GM23338 (cell line): ENCODE measurements at regions not wholly inside any gene's neighbourhood (a gene's known extent, or its start where the extent isn't known, plus 50 kb on each side); places are given as distances from the start of the nearest gene placed in this dataset.

Experiments
- ATAC-seq: fragments of 200-7000 bp; cut with Tn5 transposase; 3 replicates; pipeline ENCODE4 v1.9.1; 2020
- DNase-seq: peaks from one replicate; pipeline ENCODE4 v3.0.0-alpha.2; 2015; ENCODE audit warnings: low spot score
- H2AFZ ChIP-seq: fragments of 200-600 bp; sonication (generic); 2 replicates; pipeline ENCODE4 v1.8.0; 2016; ENCODE audit warnings: antibody characterized with exemption, mild to moderate bottlenecking, moderate library complexity
- H3F3A ChIP-seq: fragments of 200-600 bp; sonication (generic); replicated peaks from 2 replicates; pipeline ENCODE4 v1.8.0; 2017; ENCODE audit warnings: antibody characterized with exemption, mixed run types, low read depth
- H3K27ac ChIP-seq: fragments of 200-600 bp; sonication (generic); 2 replicates; pipeline ENCODE4 v1.6.1; 2016; ENCODE audit warnings: low read depth
- H3K27me3 ChIP-seq: fragments of 200-600 bp; sonication (generic); 2 replicates; pipeline ENCODE4 v1.8.0; 2016; ENCODE audit warnings: mild to moderate bottlenecking, mixed run types, moderate library complexity; ENCODE audit not compliant: insufficient read depth
- H3K36me3 ChIP-seq: fragments of 200-600 bp; sonication (generic); 2 replicates; pipeline ENCODE4 v1.8.0; 2016; ENCODE audit warnings: mild to moderate bottlenecking; ENCODE audit not compliant: insufficient read depth
- H3K4me1 ChIP-seq: fragments of 200-600 bp; sonication (generic); 2 replicates; pipeline ENCODE4 v1.8.0; 2016; ENCODE audit warnings: mild to moderate bottlenecking, moderate library complexity; ENCODE audit not compliant: insufficient read depth
- H3K4me2 ChIP-seq: fragments of 200-600 bp; sonication (generic); 2 replicates; pipeline ENCODE4 v1.7.1; 2017; ENCODE audit warnings: mixed run types
- H3K4me3 ChIP-seq: fragments of 200-600 bp; sonication (generic); 2 replicates; pipeline ENCODE4 v1.6.1; 2016; ENCODE audit warnings: mixed run types
- H3K79me2 ChIP-seq: fragments of 200-600 bp; sonication (generic); replicated peaks from 2 replicates; pipeline ENCODE4 v1.8.0; 2017; ENCODE audit warnings: mild to moderate bottlenecking; ENCODE audit not compliant: insufficient read depth
- H3K9me2 ChIP-seq: fragments of 200-600 bp; sonication (generic); 2 replicates; pipeline ENCODE4 v1.8.0; 2017; ENCODE audit not compliant: insufficient read depth
- H4K20me1 ChIP-seq: fragments of 200-600 bp; sonication (generic); replicated peaks from 2 replicates; pipeline ENCODE4 v1.8.0; 2017; ENCODE audit warnings: mild to moderate bottlenecking; ENCODE audit not compliant: insufficient read depth
- H3K27ac Mint-ChIP-seq: 2 replicates; pipeline ENCODE4 v1.8.0; 2020; ENCODE audit warnings: inconsistent platforms, mild to moderate bottlenecking, moderate library complexity, mixed read lengths
- H3K27me3 Mint-ChIP-seq: 3 replicates; pipeline ENCODE4 v1.8.0; 2022; ENCODE audit warnings: low read depth, mild to moderate bottlenecking, moderate library complexity, mixed read lengths, inconsistent platforms; ENCODE audit not compliant: insufficient read depth, poor library complexity
- H3K36me3 Mint-ChIP-seq: 3 replicates; pipeline ENCODE4 v1.8.0; 2021; ENCODE audit warnings: low read depth, mild to moderate bottlenecking, inconsistent platforms, moderate library complexity, mixed read lengths
- H3K4me1 Mint-ChIP-seq: 3 replicates; pipeline ENCODE4 v1.8.0; 2020; ENCODE audit warnings: mild to moderate bottlenecking, inconsistent platforms, mixed read lengths
- H3K4me3 Mint-ChIP-seq: 3 replicates; pipeline ENCODE4 v1.8.0; 2021; ENCODE audit warnings: moderate library complexity, mild to moderate bottlenecking, inconsistent platforms, mixed read lengths
- H3K9me3 Mint-ChIP-seq: 3 replicates; pipeline ENCODE4 v1.8.0; 2020; ENCODE audit warnings: moderate library complexity, mild to moderate bottlenecking, inconsistent platforms, mixed read lengths
- CREB1 ChIP-seq: fragments of 250-450 bp; sonication (Bioruptor Pico); IDR thresholded peaks from 2 replicates; pipeline ENCODE4 v1.5.0; 2020; ENCODE audit warnings: low read depth, mild to moderate bottlenecking, moderate library complexity
- EZH2 ChIP-seq: fragments of 200-600 bp; sonication (generic); IDR thresholded peaks from one replicate; pipeline ENCODE4 v1.8.0; 2017; ENCODE audit warnings: antibody characterized with exemption, mild to moderate bottlenecking, low read depth; ENCODE audit not compliant: unreplicated experiment
- EZH2phosphoT487 ChIP-seq: fragments of 200-600 bp; sonication (generic); IDR thresholded peaks from one replicate; pipeline ENCODE4 v1.8.1; 2018; ENCODE audit warnings: antibody characterized with exemption; ENCODE audit not compliant: unreplicated experiment
- JUNB ChIP-seq: IDR thresholded peaks from one replicate; pipeline ENCODE4 v1.6.1; 2016; ENCODE audit warnings: antibody characterized with exemption; ENCODE audit not compliant: unreplicated experiment
- NANOG ChIP-seq: IDR thresholded peaks from 2 replicates; pipeline ENCODE4 v1.6.1; 2016; ENCODE audit warnings: antibody characterized with exemption, borderline replicate concordance
- POLR2AphosphoS5 ChIP-seq: IDR thresholded peaks from 2 replicates; pipeline ENCODE4 v1.6.1; 2016; ENCODE audit warnings: antibody characterized with exemption, low read depth
- STAT1 ChIP-seq: IDR thresholded peaks from one replicate; pipeline ENCODE4 v1.6.1; 2016; ENCODE audit warnings: antibody characterized with exemption; ENCODE audit not compliant: unreplicated experiment
- ZNF114 ChIP-seq: fragments of 250-450 bp; sonication (Bioruptor Pico); IDR thresholded peaks from 2 replicates; pipeline ENCODE4 v1.5.0; 2020; ENCODE audit warnings: mild to moderate bottlenecking, moderate library complexity
- ZNF331 ChIP-seq: fragments of 250-450 bp; sonication (Bioruptor Pico); IDR thresholded peaks from 2 replicates; pipeline ENCODE4 v1.5.0; 2020; ENCODE audit warnings: low read depth, mild to moderate bottlenecking, moderate library complexity
- TF ChIP-seq, protein P1 (sequence below): fragments of 250-450 bp; sonication (Bioruptor Pico); IDR thresholded peaks from 2 replicates; pipeline ENCODE4 v1.5.0; 2020; ENCODE audit warnings: mild to moderate bottlenecking, moderate library complexity
- TF ChIP-seq, protein P2 (sequence below): IDR thresholded peaks from one replicate; pipeline ENCODE4 v1.6.1; 2018; ENCODE audit warnings: antibody characterized with exemption; ENCODE audit not compliant: unreplicated experiment
- TF ChIP-seq, protein P3 (sequence below), 2 experiments: fragments of 200-600 bp in 1 of 2; sonication (generic) in 1 of 2; conservative IDR thresholded peaks; 2 replicates each; pipeline versions ENCODE4 v1.5.1 to v1.6.1; 2016 to 2017; ENCODE audit warnings: antibody characterized with exemption in 2 of 2, low read depth in 2 of 2, mild to moderate bottlenecking in 2 of 2, moderate library complexity in 1 of 2
- TF ChIP-seq, protein P4 (sequence below): IDR thresholded peaks from 2 replicates; pipeline ENCODE4 v1.6.1; 2016; ENCODE audit warnings: antibody characterized with exemption

DNA sequence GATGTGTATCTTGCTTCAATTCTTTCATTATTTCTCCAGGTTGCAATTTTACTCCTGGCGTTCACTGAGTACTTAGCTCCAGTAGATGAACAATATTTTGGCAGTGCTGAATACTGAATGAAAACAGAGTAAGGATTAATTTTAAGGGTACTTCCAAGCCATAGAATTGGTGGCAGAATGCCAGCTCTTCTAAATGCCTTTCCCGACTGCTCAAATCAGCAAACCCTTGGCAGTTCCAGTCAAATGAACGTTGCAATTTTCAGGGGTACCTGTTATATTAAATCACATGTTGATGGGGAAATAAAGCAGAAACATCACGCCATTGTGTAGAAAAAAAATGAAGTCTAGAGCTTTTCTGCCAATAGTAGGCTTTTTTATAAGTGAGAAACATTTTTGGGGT lies 282.4 kb upstream of the RPS23 start:
- Histone ChIP-seq H3K9me2 (peaks cover 3% of the 10 kb centered on the region; the same call in 1 of the 2 replicates), H3K27me3 (no peaks in the 10 kb centered on the region), H3K36me3 (no peaks in the 10 kb centered on the region), H3K79me2 (no peaks in the 10 kb centered on the region), H3K4me2 (no peak overlapping the region), H3F3A (no peaks in the 10 kb centered on the region), H4K20me1 (no peaks in the 10 kb centered on the region), H3K27ac (no peak overlapping the region), H3K4me3 (no peak overlapping the region), H2AFZ (no peak overlapping the region), H3K4me1 (no peaks in the 10 kb centered on the region)
- TF ChIP-seq ZNF331 (CRISPR knock-in tag) (no peak), EZH2 (no peak), CREB1 (CRISPR knock-in tag) (no peak), JUNB (no peak), STAT1 (no peak), ZNF114 (CRISPR knock-in tag) (no peak), POLR2AphosphoS5 (no peak), EZH2phosphoT487 (no peak), NANOG (no peak)
- TF ChIP-seq, protein P1, sequence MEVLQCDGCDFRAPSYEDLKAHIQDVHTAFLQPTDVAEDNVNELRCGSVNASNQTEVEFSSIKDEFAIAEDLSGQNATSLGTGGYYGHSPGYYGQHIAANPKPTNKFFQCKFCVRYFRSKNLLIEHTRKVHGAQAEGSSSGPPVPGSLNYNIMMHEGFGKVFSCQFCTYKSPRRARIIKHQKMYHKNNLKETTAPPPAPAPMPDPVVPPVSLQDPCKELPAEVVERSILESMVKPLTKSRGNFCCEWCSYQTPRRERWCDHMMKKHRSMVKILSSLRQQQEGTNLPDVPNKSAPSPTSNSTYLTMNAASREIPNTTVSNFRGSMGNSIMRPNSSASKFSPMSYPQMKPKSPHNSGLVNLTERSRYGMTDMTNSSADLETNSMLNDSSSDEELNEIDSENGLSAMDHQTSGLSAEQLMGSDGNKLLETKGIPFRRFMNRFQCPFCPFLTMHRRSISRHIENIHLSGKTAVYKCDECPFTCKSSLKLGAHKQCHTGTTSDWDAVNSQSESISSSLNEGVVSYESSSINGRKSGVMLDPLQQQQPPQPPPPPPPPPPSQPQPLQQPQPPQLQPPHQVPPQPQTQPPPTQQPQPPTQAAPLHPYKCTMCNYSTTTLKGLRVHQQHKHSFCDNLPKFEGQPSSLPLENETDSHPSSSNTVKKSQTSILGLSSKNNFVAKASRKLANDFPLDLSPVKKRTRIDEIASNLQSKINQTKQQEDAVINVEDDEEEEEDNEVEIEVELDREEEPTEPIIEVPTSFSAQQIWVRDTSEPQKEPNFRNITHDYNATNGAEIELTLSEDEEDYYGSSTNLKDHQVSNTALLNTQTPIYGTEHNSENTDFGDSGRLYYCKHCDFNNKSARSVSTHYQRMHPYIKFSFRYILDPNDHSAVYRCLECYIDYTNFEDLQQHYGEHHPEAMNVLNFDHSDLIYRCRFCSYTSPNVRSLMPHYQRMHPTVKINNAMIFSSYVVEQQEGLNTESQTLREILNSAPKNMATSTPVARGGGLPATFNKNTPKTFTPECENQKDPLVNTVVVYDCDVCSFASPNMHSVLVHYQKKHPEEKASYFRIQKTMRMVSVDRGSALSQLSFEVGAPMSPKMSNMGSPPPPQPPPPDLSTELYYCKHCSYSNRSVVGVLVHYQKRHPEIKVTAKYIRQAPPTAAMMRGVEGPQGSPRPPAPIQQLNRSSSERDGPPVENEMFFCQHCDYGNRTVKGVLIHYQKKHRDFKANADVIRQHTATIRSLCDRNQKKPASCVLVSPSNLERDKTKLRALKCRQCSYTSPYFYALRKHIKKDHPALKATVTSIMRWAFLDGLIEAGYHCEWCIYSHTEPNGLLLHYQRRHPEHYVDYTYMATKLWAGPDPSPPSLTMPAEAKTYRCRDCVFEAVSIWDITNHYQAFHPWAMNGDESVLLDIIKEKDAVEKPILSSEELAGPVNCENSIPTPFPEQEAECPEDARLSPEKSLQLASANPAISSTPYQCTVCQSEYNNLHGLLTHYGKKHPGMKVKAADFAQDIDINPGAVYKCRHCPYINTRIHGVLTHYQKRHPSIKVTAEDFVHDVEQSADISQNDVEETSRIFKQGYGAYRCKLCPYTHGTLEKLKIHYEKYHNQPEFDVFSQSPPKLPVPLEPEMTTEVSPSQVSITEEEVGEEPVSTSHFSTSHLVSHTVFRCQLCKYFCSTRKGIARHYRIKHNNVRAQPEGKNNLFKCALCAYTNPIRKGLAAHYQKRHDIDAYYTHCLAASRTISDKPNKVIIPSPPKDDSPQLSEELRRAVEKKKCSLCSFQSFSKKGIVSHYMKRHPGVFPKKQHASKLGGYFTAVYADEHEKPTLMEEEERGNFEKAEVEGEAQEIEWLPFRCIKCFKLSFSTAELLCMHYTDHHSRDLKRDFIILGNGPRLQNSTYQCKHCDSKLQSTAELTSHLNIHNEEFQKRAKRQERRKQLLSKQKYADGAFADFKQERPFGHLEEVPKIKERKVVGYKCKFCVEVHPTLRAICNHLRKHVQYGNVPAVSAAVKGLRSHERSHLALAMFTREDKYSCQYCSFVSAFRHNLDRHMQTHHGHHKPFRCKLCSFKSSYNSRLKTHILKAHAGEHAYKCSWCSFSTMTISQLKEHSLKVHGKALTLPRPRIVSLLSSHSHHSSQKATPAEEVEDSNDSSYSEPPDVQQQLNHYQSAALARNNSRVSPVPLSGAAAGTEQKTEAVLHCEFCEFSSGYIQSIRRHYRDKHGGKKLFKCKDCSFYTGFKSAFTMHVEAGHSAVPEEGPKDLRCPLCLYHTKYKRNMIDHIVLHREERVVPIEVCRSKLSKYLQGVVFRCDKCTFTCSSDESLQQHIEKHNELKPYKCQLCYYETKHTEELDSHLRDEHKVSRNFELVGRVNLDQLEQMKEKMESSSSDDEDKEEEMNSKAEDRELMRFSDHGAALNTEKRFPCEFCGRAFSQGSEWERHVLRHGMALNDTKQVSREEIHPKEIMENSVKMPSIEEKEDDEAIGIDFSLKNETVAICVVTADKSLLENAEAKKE (CRISPR knock-in tag): no peak
- TF ChIP-seq, protein P2, sequence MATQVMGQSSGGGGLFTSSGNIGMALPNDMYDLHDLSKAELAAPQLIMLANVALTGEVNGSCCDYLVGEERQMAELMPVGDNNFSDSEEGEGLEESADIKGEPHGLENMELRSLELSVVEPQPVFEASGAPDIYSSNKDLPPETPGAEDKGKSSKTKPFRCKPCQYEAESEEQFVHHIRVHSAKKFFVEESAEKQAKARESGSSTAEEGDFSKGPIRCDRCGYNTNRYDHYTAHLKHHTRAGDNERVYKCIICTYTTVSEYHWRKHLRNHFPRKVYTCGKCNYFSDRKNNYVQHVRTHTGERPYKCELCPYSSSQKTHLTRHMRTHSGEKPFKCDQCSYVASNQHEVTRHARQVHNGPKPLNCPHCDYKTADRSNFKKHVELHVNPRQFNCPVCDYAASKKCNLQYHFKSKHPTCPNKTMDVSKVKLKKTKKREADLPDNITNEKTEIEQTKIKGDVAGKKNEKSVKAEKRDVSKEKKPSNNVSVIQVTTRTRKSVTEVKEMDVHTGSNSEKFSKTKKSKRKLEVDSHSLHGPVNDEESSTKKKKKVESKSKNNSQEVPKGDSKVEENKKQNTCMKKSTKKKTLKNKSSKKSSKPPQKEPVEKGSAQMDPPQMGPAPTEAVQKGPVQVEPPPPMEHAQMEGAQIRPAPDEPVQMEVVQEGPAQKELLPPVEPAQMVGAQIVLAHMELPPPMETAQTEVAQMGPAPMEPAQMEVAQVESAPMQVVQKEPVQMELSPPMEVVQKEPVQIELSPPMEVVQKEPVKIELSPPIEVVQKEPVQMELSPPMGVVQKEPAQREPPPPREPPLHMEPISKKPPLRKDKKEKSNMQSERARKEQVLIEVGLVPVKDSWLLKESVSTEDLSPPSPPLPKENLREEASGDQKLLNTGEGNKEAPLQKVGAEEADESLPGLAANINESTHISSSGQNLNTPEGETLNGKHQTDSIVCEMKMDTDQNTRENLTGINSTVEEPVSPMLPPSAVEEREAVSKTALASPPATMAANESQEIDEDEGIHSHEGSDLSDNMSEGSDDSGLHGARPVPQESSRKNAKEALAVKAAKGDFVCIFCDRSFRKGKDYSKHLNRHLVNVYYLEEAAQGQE: no peak
- TF ChIP-seq, protein P3, sequence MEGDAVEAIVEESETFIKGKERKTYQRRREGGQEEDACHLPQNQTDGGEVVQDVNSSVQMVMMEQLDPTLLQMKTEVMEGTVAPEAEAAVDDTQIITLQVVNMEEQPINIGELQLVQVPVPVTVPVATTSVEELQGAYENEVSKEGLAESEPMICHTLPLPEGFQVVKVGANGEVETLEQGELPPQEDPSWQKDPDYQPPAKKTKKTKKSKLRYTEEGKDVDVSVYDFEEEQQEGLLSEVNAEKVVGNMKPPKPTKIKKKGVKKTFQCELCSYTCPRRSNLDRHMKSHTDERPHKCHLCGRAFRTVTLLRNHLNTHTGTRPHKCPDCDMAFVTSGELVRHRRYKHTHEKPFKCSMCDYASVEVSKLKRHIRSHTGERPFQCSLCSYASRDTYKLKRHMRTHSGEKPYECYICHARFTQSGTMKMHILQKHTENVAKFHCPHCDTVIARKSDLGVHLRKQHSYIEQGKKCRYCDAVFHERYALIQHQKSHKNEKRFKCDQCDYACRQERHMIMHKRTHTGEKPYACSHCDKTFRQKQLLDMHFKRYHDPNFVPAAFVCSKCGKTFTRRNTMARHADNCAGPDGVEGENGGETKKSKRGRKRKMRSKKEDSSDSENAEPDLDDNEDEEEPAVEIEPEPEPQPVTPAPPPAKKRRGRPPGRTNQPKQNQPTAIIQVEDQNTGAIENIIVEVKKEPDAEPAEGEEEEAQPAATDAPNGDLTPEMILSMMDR (conservative IDR thresholded peaks at IDR 0.05; ENCODE audit: low read depth in 2 of 2): no peak
- TF ChIP-seq, protein P4, sequence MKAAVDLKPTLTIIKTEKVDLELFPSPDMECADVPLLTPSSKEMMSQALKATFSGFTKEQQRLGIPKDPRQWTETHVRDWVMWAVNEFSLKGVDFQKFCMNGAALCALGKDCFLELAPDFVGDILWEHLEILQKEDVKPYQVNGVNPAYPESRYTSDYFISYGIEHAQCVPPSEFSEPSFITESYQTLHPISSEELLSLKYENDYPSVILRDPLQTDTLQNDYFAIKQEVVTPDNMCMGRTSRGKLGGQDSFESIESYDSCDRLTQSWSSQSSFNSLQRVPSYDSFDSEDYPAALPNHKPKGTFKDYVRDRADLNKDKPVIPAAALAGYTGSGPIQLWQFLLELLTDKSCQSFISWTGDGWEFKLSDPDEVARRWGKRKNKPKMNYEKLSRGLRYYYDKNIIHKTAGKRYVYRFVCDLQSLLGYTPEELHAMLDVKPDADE: no peak
- ATAC-seq (no peak), DNase-seq (no peak)
- Mint-ChIP-seq H3K9me3 (peaks cover 3% of the 10 kb centered on the region; the same call in 1 of the 3 replicates), H3K4me3 (no peak overlapping the region), H3K36me3 (no peaks in the 10 kb centered on the region; the same call in 2 of the 3 replicates), H3K27ac (no peak overlapping the region), H3K4me1 (no peaks in the 10 kb centered on the region; the same call in 2 of the 3 replicates), H3K27me3 (no peaks in the 10 kb centered on the region)
